Osteocyte (in vitro differentiated cells): ENCODE measurements at regions not wholly inside any gene's neighbourhood (a gene's known extent, or its start where the extent isn't known, plus 50 kb on each side); places are given as distances from the start of the nearest gene placed in this dataset.
"Not testable (repeated sequence)": the region's sequence is repeated elsewhere in the genome, so short reads cannot be mapped to it uniquely, and the experiment has no call there.

Experiments
- DNase-seq: peaks from one replicate; pipeline ENCODE4 v3.0.0; 2021; ENCODE audit warnings: mixed read lengths; ENCODE audit not compliant: unreplicated experiment; ENCODE audit errors: extremely low spot score
- H3K27ac Mint-ChIP-seq: one replicate; pipeline ENCODE4 v1.8.0; 2021; ENCODE audit warnings: mild to moderate bottlenecking, mixed read lengths; ENCODE audit not compliant: unreplicated experiment
- H3K27me3 Mint-ChIP-seq: one replicate; pipeline ENCODE4 v1.8.0; 2021; ENCODE audit warnings: mixed read lengths; ENCODE audit not compliant: unreplicated experiment
- H3K36me3 Mint-ChIP-seq: one replicate; pipeline ENCODE4 v1.8.0; 2021; ENCODE audit warnings: mixed read lengths; ENCODE audit not compliant: unreplicated experiment
- H3K4me1 Mint-ChIP-seq: one replicate; pipeline ENCODE4 v1.8.0; 2021; ENCODE audit warnings: mixed read lengths; ENCODE audit not compliant: unreplicated experiment
- H3K4me3 Mint-ChIP-seq: one replicate; pipeline ENCODE4 v1.8.0; 2021; ENCODE audit warnings: mild to moderate bottlenecking, moderate library complexity, mixed read lengths; ENCODE audit not compliant: unreplicated experiment
- H3K9me3 Mint-ChIP-seq: one replicate; pipeline ENCODE4 v1.8.0; 2021; ENCODE audit warnings: mixed read lengths; ENCODE audit not compliant: unreplicated experiment
- TF ChIP-seq, protein P1 (sequence below): fragments of 200-600 bp; sonication (generic); IDR thresholded peaks from 2 replicates; pipeline ENCODE4 v1.5.0; 2021; ENCODE audit warnings: antibody characterized with exemption, mild to moderate bottlenecking, moderate library complexity

DNA sequence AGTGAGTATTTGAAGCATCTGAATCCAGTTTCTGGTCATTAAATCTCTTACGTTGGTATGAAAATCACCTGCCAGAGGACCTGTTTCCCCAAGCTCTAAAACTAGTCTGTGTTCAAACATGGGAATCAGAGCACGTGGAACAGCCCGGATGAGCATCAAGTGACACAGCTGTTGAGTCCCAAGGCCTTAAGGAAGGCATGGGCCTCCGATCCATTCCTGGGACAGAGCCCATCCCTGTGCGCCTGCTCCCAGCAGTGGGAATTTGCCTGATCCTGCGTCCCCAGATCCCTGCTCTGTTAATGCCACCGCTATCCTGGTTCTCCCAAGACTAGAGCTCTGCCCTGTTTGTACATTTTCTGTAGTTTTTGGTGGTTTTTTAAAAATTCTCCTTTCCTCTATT, 68.4 kb upstream of the FBXO28 start:
- H3K4me3 Mint-ChIP-seq: no peak overlapping the region

DNA sequence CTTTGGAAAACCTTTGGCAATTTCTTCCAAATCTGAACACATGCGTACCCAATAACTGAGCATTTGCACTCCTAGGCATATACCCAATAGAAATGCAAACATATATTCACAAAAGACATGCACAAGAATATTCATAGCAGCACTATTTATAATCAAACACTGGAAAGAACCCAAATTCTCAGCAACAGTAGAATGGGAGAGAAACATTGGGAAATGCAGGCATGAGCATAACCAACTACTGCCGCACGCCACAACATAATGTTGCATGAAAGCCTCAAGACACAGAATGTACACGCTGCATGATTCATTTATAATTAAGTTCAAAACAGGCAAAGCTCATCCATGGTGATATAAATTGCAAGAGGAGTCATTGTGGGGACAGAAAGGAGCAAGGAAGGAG, 69.5 kb upstream of the FBXO28 start:
- TF ChIP-seq, protein P1, sequence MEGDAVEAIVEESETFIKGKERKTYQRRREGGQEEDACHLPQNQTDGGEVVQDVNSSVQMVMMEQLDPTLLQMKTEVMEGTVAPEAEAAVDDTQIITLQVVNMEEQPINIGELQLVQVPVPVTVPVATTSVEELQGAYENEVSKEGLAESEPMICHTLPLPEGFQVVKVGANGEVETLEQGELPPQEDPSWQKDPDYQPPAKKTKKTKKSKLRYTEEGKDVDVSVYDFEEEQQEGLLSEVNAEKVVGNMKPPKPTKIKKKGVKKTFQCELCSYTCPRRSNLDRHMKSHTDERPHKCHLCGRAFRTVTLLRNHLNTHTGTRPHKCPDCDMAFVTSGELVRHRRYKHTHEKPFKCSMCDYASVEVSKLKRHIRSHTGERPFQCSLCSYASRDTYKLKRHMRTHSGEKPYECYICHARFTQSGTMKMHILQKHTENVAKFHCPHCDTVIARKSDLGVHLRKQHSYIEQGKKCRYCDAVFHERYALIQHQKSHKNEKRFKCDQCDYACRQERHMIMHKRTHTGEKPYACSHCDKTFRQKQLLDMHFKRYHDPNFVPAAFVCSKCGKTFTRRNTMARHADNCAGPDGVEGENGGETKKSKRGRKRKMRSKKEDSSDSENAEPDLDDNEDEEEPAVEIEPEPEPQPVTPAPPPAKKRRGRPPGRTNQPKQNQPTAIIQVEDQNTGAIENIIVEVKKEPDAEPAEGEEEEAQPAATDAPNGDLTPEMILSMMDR: no peak
- no peaks in the 10 kb centered on the region for H3K36me3 Mint-ChIP-seq
- no peaks in the 10 kb centered on the region for H3K9me3 Mint-ChIP-seq
- H3K27me3 Mint-ChIP-seq: peaks cover 24% of the 10 kb centered on the region
- no peak overlapping the region for H3K27ac Mint-ChIP-seq
- H3K4me1 Mint-ChIP-seq: no peaks in the 10 kb centered on the region
- no peak overlapping the region for H3K4me3 Mint-ChIP-seq
- DNase-seq: no peak

More for the DNA sequence above, 68.4 kb upstream of the FBXO28 start:
- H3K27ac Mint-ChIP-seq: no peak overlapping the region
- no peak for DNase-seq
- TF ChIP-seq, protein P1: no peak
- H3K27me3 Mint-ChIP-seq: peaks cover 24% of the 10 kb centered on the region
- H3K9me3 Mint-ChIP-seq: no peaks in the 10 kb centered on the region
- H3K4me1 Mint-ChIP-seq: no peaks in the 10 kb centered on the region
- no peaks in the 10 kb centered on the region for H3K36me3 Mint-ChIP-seq

DNA sequence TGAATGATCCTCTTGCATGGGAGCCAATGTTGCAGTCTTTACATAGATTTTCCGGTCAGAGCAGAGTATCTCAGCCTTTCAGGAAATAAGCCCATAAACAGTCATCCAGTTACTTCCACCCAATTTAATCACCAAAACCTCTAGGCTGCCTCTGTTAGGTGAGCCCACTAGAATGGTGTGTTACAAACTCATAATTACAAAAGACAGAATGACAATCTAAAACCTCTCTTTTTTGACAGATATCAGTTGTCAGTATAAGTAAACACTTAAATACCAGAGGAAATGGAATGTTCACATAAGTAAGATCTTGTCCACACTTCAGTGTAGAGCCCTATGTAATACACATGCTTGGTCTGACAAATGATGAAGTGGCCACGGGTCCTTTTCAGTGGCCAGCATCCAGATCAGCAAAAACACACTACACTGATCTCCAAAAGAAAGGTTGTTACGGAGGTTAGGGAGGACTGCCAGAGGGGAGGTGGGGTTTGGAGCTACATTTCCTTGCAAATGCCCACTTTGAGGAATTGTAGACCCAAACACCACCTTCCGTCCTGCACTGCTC, 71.3 kb upstream of the FBXO28 start:
- no peak overlapping the region for H3K4me3 Mint-ChIP-seq
- no peak for DNase-seq
- no peaks in the 10 kb centered on the region for H3K9me3 Mint-ChIP-seq
- H3K27me3 Mint-ChIP-seq: peaks cover 24% of the 10 kb centered on the region
- H3K4me1 Mint-ChIP-seq: no peaks in the 10 kb centered on the region
- H3K36me3 Mint-ChIP-seq: no peaks in the 10 kb centered on the region
- TF ChIP-seq, protein P1: no peak
- no peak overlapping the region for H3K27ac Mint-ChIP-seq

DNA sequence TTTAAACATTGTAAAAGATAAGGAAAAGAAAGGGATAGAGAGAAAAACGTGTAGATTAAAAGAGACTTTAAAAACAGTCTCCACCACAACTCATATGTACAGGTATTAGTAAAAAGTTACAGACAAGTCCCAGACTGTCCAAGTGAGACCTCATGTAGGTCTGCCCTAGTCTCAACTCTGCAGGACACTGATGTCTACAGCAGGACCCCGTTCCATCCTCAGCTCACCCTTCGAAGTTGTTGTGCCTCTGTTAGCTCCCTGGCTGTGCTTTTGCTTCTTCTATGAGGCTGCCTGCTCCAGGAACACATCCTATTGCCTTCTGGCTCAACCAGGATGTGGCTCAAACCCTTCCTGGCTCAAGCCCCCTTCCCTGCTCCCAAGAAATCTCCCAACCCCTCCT, 72.9 kb upstream of the FBXO28 start:
- H3K4me1 Mint-ChIP-seq: no peaks in the 10 kb centered on the region
- DNase-seq: no peak
- TF ChIP-seq, protein P1: no peak
- peaks cover 22% of the 10 kb centered on the region for H3K27me3 Mint-ChIP-seq
- H3K27ac Mint-ChIP-seq: no peak overlapping the region
- no peaks in the 10 kb centered on the region for H3K9me3 Mint-ChIP-seq
- no peak overlapping the region for H3K4me3 Mint-ChIP-seq
- no peaks in the 10 kb centered on the region for H3K36me3 Mint-ChIP-seq

DNA sequence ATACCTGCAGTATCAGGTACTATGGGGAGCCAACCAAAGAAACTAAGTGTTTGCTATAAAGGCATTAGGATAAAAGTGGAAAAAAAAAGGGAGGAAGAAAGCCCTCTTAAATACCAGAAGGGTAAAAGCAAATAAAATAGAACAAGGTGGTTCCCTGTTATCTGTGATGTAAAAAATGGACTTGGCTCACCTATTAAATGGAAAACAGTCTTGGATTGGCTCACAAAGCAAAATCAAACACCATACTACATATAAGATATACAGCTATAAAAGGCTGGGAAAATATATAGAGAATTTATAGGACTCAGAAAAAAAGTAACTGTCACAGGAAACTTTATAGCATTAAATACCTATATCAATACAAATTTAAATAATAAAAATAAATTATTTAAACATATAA, 73.5 kb upstream of the FBXO28 start:
- H3K4me3 Mint-ChIP-seq, H3K36me3 Mint-ChIP-seq, H3K27ac Mint-ChIP-seq, H3K4me1 Mint-ChIP-seq, DNase-seq, H3K9me3 Mint-ChIP-seq: not testable (repeated sequence)
- peaks cover 22% of the 10 kb centered on the region for H3K27me3 Mint-ChIP-seq

DNA sequence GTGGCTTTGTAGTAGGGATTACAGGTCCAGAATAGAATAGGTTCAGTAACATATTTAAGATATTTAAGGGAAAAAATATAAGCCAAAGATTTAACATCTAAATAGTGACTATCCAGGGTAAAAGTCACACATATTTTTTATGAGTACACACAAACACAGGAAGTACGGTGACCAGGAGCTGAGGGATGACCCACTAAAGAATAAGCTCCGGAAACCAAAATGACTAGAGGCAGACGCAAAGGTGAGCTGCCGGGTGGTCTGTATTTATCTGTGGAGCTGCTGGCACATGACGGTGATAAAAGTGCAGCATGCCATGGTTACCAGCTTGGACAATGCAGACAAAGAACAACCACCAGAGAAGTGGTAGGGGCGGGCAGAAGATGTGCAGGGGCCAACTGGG, 73.9 kb upstream of the FBXO28 start:
- DNase-seq, H3K9me3 Mint-ChIP-seq, H3K4me3 Mint-ChIP-seq, H3K36me3 Mint-ChIP-seq, H3K4me1 Mint-ChIP-seq, H3K27ac Mint-ChIP-seq: not testable (repeated sequence)
- peaks cover 22% of the 10 kb centered on the region for H3K27me3 Mint-ChIP-seq

DNA sequence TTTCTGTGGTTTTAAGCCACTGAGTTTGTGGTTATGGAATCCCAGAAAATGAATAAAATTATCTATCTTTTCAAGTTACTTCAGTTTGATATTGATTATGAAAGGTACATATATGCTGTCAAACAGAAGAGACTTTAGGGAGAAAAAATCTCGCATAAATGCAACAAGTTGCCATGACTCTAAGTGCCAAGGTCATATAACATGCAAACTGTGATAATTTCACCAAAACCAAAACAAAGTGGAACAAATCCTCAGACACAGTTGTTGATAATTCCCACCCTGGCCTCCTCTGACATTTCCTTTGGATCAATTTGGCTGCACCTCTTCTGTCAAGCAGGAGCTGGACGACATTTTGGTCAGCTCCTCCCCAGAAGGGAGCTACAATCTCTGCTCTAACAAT, 75.1 kb upstream of the FBXO28 start:
- H3K9me3 Mint-ChIP-seq, H3K4me3 Mint-ChIP-seq, H3K36me3 Mint-ChIP-seq, DNase-seq, H3K4me1 Mint-ChIP-seq, H3K27ac Mint-ChIP-seq: not testable (repeated sequence)
- peaks cover 18% of the 10 kb centered on the region for H3K27me3 Mint-ChIP-seq

DNA sequence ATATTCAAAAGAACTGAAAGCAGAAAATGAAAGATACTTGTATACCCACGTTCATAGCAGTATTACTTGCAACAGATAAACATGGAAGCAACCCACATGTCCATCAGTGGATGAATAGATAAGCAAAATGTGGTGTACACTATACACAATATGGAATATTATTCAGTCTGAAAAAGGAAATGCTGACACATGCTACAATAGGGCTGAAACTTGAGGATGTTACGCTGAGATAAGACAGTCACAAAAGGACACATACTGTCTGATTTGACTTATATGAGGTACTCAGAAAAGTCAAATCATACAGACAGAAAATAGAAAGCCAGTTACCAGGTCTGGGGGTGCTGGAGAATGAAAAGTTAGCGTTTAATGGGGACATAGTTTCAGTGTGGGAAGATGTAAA, 76.5 kb upstream of the FBXO28 start:
- not testable (repeated sequence) for H3K27ac Mint-ChIP-seq, H3K4me3 Mint-ChIP-seq, H3K36me3 Mint-ChIP-seq, H3K4me1 Mint-ChIP-seq, H3K9me3 Mint-ChIP-seq, DNase-seq
- H3K27me3 Mint-ChIP-seq: peaks cover 16% of the 10 kb centered on the region

DNA sequence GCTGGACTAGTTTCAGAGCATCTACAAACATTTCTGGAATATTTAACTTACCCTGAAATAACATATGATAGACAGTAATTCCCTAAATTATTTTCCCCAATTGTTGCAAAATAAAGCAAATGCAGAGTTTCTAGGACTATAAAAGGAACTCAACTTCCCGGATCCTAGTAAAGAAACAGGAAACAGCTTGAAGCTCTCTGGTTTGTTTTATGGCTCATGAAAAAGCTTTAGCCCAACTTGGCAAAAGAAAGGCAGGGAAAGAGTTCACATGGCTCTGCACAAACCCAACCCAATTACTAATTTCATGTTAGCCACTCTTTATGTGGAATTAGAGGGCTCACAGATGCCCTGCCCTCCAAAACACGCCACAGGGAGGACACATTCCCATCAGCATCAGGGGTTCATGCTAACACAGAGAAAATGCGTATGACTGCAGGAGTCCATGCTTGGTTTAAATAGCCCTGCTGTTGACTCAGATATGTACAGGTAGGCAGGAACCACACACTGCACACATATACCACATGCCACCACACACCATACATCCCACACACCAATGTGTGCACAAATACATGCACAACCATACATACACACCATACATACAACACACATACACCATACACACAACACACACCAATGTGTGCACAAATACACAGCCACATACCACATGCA, 81.2 kb upstream of the FBXO28 start:
- not testable (repeated sequence) for H3K36me3 Mint-ChIP-seq, H3K27ac Mint-ChIP-seq, H3K4me3 Mint-ChIP-seq, H3K27me3 Mint-ChIP-seq, H3K9me3 Mint-ChIP-seq, DNase-seq, H3K4me1 Mint-ChIP-seq
